ENCODE measurements at regions not wholly inside any gene's neighbourhood (a gene's known extent, or its start where the extent isn't known, plus 50 kb on each side); places are given as distances from the start of the nearest gene placed in this dataset.
A peak's percentile ranks its signal among the peaks of the same experiment; 100 is the strongest.

GRCh38 chr1:55512466-55512865 is 297.3 kb upstream of the USP24 start:
- no peak for DNase-seq

- no peak for DNase-seq
Observed at GRCh38 chr1:55507578-55507931, 292.4 kb upstream of the USP24 start.

GRCh38 chr1:55506740-55507577 is 291.8 kb upstream of the USP24 start:
- DNase-seq, result no peak

GRCh38 chr1:55505326-55505725 is 290.2 kb upstream of the USP24 start:
- DNase-seq, result no peak

GRCh38 chr1:55504306-55504731 is 289.2 kb upstream of the USP24 start:
- DNase-seq, result no peak

GRCh38 chr1:55503663-55504305 is 288.6 kb upstream of the USP24 start:
- no peak for DNase-seq

- DNase-seq, result no peak
Observed at GRCh38 chr1:55500601-55501000, 285.4 kb upstream of the USP24 start.

- DNase-seq, result no peak
Observed at GRCh38 chr1:55490547-55490946, 275.4 kb upstream of the USP24 start.

GRCh38 chr1:55484173-55484572 is 269.0 kb upstream of the USP24 start:
- no peak for DNase-seq

- DNase-seq, result no peak
Observed at GRCh38 chr1:55483523-55483922, 268.4 kb upstream of the USP24 start.

- no peak for DNase-seq
Observed at GRCh38 chr1:55481634-55482033, 266.5 kb upstream of the USP24 start.

- DNase-seq, result no peak
Observed at GRCh38 chr1:55480029-55480795, 265.0 kb upstream of the USP24 start.

GRCh38 chr1:55478742-55479141 is 263.6 kb upstream of the USP24 start:
- DNase-seq, result peak; percentile 3

GRCh38 chr1:55477953-55478352 is 262.8 kb upstream of the USP24 start:
- DNase-seq, result no peak

GRCh38 chr1:55476445-55477015 is 261.4 kb upstream of the USP24 start:
- no peak for DNase-seq

GRCh38 chr1:55474168-55474786 is 259.1 kb upstream of the USP24 start:
- DNase-seq, result no peak

- DNase-seq, result no peak
Observed at GRCh38 chr1:55473661-55474060, 258.5 kb upstream of the USP24 start.

GRCh38 chr1:55472784-55473183 is 257.6 kb upstream of the USP24 start:
- no peak for DNase-seq

GRCh38 chr1:55472115-55472514 is 257.0 kb upstream of the USP24 start:
- no peak for DNase-seq

- DNase-seq, result no peak
Observed at GRCh38 chr1:55468142-55468795, 253.1 kb upstream of the USP24 start.

GRCh38 chr1:55466921-55467320 is 251.8 kb upstream of the USP24 start:
- no peak for DNase-seq

GRCh38 chr1:55466373-55466772 is 251.2 kb upstream of the USP24 start:
- no peak for DNase-seq
